ENCODE measurements at regions not wholly inside any gene's neighbourhood (a gene's known extent, or its start where the extent isn't known, plus 50 kb on each side); places are given as distances from the start of the nearest gene placed in this dataset.
"Not testable (repeated sequence)": the region's sequence is repeated elsewhere in the genome, so short reads cannot be mapped to it uniquely, and the experiment has no call there.

GRCh38 chr18:30929718-30930117, 112.8 kb downstream of the DSC3 start:
- DNase-seq, result no peak

DNA sequence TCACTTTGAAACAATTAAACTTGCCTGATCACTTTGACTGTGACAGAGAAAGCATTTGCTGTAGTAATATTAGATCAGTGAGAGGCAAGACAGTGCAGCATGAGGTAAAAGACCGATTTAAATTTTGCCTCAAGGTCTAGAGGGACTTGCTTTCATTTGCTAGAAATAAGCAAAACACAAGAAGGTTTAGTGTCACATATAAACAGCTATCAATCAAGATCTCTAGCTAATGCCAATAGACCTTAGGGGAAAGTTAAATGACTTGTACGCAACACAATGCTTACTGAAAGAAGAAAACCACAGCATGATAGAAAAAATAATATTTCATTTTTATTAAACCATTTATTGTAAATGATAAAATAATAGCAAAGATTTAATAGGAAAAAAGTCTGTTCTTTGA, 113.5 kb downstream of the DSC3 start:
- DNase-seq, result no peak

- no peak for DNase-seq
Measured at GRCh38 chr18:30927517-30928075, 114.9 kb downstream of the DSC3 start.

GRCh38 chr18:30927042-30927441, 115.5 kb downstream of the DSC3 start:
- no peak for DNase-seq

GRCh38 chr18:30925795-30926194, 116.7 kb downstream of the DSC3 start:
- DNase-seq, result no peak

DNA sequence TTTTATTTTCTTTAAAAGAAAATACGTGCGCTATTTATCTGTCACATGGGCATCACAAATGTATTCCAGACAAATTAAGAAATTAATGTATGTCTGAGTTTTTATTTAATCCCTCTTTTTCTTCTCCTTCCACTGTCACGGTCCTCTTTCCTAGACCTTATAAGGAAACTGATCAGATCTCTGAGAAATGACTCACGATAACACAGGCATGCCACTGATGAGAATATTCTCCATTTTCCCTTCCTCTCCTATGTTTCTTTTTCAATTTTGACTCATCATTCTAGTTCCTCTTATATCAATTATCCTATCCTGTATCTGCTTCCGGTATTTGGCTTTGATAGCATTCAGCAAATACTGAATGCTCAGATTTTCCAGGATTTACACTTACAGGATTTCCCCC, 121.8 kb downstream of the DSC3 start:
- DNase-seq, result no peak

- no peak for DNase-seq
Measured at GRCh38 chr18:30920351-30920750, 122.2 kb downstream of the DSC3 start.

- no peak for DNase-seq
Measured at GRCh38 chr18:30917651-30918050, 124.9 kb downstream of the DSC3 start.

GRCh38 chr18:30915336-30915988, 127.1 kb downstream of the DSC3 start:
- DNase-seq, result no peak

DNA sequence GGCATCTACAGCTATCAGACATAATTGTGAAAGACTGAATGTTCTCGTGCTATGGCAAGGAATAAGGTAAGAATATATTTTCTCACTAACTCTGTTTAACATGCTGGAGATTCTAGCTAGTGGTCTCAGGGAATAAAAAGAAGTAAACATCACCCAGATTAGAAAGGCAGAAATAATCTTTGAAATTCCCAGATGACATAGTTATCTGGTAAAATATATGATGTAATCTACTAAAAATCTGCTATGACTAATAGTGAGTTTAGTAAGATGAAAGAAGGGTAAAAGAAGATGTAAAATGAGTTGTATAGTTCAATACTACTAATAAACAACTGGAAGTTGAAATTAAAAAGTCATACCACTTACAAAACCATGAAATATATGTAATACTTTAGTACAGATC, 134.2 kb downstream of the DSC3 start:
- no peak for DNase-seq

GRCh38 chr18:30903566-30903965, 139.0 kb downstream of the DSC3 start:
- no peak for DNase-seq

DNA sequence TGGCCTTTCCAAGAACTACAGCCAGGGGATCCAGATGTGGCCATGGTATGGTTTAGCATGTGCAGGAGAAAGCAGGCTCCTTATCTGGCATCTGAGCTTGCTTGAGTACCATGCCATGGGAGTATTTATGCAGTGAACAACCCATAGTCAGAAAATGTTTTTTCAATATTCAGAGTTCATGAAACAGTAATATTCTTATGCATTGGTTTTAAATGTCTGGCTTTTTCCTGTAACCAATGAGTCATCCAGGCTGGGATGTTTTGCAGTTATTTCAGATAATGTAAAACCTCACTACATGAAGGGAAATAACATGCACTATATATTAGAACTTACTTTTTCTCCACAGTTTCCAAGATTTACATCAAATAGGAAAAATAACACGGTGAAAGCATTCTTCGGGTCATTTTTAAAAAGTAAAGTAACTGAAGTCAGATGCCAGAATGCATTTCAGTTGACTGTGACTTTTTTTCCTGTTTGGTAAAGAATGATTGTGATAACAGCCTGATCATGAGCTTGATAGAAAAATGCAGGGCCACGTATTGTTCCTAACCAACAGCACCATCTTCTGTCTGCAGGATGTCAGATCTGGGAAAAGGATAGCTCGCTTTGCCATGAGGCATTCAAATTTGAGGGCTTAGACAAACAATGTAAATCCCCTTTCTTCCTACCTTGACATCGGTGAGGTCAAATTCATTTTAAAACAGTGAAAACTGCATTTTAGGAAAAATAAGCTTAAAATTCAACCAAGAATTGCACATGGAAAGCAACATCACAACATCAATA, 152.8 kb downstream of the DSC3 start:
- no peak for DNase-seq

GRCh38 chr18:30888344-30888743, 154.2 kb downstream of the DSC3 start:
- DNase-seq, result no peak

- no peak for DNase-seq
Measured at GRCh38 chr18:30886998-30887397, 155.5 kb downstream of the DSC3 start.

DNA sequence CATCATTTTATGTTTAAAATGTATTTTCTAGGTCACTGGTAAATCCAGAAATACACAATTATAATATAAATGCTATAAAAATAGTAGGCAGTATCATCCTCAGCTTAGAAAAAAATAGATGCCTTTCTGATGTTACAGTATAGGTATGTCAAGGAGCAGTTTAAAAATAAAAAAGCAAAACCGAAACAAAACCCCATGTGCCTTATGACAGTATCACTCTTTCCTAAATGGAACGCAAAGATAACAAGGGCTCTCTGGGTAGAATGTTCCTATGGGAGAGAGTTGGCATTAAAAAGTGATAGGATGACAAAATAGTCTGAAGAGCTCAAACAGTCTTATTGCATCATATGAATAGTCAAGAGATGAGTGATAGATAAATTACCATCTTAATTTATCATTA, 172.1 kb downstream of the DSC3 start:
- DNase-seq, result no peak

DNA sequence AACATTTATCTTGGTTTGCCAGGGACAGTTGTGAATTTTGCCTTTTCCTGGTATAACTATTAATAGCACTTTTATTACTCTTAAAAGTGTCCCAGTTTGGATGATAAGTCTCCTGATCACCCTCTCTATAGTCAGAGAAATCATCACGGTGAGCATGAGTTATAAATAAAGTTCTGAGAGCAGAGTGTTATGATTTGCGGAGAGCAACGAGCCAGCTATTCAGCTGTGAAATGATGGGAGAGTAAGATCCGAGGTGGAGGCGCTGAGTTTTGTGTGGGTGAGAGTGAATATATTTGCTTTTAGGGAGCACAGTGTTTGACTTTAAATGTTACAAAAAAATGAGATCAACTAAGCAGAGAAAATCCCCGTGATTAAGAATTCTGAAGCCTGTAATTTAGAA, 179.6 kb downstream of the DSC3 start:
- no peak for DNase-seq

- no peak for DNase-seq
Measured at GRCh38 chr18:30860741-30861140, 181.8 kb downstream of the DSC3 start.

GRCh38 chr18:30859036-30859435, 183.5 kb downstream of the DSC3 start:
- no peak for DNase-seq

DNA sequence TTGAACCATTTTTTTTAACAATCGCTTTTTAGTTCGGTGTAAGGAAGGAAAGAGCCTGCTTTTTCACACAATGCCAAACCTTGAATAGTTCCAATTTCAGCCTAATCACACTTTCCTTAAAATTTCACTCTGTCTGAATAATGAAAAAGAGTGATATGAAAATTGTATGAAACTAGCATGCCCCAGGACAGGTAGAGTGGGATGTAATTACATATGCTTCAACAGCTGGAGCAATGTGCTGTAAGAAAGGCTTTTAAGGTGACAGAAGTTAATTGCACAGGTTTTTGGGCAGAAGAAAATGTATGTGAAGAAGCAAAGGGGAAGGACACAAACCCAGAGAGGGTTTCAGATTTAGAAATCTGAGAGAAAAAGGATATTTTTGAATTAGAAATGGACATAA, 184.0 kb downstream of the DSC3 start:
- DNase-seq, result no peak

GRCh38 chr18:30855762-30856161, 186.8 kb downstream of the DSC3 start:
- DNase-seq, result no peak

GRCh38 chr18:30852980-30853379, 189.6 kb downstream of the DSC3 start:
- DNase-seq, result no peak

DNA sequence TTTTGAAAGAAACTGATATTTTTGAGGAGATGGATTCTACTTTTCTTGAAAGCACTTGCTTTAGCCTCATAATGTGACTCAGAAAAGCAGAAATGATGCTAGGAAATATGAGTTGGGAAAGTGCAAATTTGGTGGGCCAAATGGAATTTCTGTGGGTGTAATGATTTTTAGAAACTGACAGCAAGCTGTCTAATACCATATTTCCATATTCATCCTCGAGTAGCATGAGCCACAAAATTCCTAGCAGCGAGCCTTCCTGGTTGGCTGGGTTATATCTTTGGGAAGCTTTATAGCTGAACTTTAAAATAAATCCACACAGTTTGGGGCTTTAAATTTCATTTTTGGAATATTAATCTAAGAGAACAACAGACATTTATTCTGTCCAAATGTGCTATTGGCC, 190.0 kb downstream of the DSC3 start:
- no peak for DNase-seq

DNA sequence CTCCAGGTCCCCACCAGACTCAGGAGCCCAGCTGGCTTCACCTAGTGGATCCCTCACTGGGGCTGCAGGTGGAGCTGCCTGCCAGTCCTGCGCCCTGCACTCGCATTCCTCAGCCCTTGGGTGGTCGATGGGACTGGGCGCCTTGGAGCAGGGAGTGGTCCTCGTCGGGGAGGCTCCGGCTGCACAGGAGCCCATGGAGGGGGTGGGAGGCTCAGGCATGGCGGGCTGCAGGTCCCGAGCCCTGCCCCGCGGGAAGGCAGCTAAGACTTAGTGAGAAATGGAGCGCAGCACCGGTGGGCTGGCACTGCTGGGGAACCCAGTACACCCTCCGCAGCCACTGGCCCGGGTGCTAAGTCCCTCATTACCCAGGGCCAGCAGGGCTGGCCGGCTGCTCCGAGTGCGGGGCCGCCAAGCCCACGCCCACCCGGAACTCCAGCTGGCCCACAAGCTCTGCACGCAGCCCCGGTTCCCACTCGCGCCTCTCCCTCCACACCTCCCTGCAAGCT, 203.4 kb downstream of the DSC3 start:
- DNase-seq, result not testable (repeated sequence)

DNA sequence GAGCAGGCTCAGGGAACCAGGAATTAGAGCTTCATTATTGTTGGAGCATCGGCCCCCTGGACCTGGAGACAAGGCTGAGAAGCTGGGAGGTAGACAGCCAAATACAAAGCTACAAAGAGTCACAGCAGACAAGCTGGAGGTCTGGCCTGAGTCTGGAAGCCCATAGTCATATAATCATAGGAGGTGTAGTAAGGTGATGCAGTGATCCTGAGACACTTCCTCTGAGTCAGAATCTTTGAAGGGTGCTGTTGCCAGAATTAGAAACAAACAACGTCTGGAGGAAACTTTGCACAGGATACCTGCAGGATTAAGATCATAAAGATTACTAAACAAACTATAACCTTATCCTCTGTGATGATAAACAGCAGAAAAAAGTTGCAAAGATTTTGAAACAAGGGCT, 213.8 kb downstream of the DSC3 start:
- no peak for DNase-seq

Measured in NCI-H2029 treated with DMSO at 0.1 percent for 48 hours (cell line).